SK-MEL-5 (cell line): ENCODE measurements at regions not wholly inside any gene's neighbourhood (a gene's known extent, or its start where the extent isn't known, plus 50 kb on each side); places are given as distances from the start of the nearest gene placed in this dataset.

Source experiments
- DNase-seq: peaks from one replicate; pipeline ENCODE4 v3.0.0-alpha.2; 2016; ENCODE audit warnings: low read depth, low spot score
- in situ Hi-C: cut with HindIII; loops from 2 replicates; pipeline ENCODE4 v1.10.0; 2016; ENCODE audit warnings: low sequenced_read_pairs, high pct_unique_total_duplicates, low pct_unique_long_range_greater_than_20kb

DNA sequence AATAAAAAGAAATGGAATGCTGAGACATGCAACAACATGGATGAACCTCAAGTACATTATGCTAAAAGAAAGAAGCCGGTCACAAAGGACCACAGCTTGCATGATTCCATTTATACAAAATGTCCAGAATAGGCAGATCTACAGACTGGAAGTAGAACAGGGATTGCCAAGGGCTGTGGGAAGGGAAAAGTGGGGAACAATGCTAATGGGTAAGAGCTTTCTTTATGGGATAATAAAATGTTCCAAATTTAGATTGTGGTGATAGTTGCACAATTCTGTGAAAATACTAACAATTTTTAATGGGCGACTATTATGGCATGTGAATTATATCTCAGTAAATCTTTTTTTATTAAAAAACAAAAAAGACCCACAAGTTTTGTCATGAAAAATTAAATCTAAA, 106.2 kb downstream of the TMCO5A start:
- in situ Hi-C loops: no loop called here
- DNase-seq: no peak

DNA sequence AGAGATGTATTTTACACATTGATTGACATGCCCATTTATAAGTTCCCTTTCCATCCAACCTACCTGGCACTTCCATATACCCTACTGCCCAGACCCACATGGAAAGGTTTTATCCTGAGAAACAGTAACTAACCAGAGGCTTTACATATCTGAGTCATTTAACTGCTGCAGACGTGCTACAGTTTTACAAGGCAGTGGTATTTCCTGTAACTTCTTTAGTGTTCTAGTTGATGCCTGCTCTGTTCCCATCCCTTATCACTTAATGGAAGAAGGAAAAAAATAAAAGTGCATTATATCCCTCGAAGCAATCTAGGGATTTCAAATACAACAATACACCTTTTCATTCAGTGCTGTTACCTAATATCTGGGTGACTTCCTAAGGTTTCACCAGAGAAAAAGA, 107.1 kb downstream of the TMCO5A start:
- in situ Hi-C loops: no loop called here
- DNase-seq: peak; percentile 56

DNA sequence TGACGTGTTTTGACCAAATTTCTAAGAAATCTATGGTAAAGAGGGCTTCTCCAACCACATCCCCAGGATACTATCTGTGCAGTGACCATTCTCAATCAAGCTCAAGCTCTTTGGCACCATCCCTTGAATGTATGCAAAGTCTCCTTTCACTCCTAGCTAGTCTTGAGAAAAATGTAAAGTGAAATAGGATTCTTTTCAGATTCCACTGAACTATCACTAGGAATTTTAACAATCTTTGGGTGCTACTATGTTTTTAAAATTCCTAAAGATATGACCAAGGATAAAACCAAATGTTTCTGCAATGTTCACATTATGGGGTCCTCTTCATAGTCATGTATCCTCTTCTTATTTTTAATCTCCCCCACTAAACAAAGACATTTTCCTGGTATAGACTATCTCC, 107.8 kb downstream of the TMCO5A start:
- no peak for DNase-seq
- in situ Hi-C loops: no loop called here

DNA sequence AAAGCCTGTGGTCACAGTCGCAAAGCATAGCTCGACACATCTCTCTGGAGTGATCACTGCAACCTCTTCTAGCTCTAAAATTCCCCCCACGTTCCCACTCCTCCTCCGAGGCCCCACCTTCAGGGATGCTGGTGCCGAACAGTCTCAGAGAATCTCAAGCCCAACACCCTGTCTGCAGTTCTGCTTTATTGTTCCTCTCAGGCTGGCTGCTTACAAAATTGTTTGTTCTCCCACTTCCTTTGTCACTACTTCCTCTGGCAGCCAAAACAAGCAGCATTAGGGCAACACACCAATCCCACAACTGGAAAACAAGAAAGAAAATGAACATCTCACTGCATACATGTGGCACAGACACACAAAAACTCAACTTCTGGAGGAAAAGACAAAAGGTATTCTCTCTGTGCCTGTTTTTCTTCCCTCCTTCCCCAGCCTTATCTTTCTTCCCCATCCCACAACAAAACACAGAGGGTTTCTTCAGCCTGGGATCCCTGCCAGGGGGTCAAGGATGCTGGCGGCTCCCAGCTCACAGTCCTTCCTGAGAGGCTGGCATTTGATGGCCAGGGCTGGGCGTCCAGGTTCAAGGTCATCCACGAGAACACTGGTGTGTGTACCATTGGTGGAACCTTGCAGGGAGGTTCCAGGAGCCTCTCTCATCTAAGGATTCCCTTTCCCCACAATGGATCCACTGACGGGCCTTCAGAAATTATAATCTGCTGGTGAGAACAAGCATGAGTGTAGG, 108.4 kb downstream of the TMCO5A start:
- in situ Hi-C loops: no loop called here
- DNase-seq: no peak

DNA sequence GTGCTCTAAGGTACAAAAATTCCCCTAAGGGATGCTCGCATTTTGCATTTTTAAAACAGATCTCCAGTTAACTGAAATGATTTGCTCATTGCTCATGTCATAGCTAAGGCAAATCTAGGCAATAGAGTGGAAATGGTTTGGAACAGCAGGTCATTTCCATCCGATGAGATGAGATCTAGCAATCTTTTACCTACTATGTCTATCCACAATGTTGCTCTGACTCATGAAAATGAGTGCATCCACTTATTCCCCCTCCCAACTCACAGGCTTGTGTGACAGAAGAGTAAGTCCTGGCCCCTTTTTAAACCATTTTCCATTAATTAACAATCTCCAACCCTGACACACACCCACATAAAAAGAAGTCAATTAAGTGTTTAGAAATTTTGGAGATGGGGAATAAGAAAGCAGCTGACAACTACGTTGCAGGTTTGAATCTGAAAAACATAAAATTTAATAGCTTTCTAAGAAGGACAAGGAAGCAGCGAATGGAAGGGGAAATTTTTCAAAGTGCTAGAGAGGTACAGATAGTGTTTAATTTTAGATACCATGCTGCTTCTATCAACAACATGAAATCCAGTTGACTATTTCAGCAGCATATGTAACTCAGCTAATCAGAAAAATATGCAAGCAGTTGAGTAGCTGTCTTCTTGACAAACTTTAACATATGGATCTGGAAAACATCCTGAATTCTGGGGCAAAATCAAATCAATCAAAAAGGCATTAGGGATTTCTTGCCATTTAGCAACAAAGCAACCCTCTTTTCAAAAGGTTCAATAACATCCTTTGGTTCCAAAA, 112.0 kb downstream of the TMCO5A start:
- no peak for DNase-seq
- in situ Hi-C loops: no loop called here

DNA sequence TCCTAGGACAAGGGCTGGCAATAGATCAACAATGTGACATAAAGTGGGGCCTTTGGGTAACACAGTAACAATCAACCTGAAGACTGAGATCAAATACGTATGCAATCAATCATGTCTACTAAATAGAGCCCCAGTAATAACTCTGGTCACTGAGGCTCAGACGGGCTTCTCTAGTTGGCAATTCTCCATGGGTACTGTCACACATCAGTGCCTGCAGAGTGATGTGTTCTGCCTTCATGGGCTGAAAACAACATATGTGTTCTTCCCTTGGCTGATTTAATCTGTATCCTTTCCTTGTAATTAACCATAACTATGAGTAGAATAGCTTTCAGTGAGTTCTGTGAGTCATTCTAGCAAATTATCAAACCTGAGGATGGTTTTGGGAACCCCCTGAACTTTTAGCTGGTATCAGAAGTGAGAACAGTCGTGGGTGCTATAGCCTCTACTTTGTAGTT, 113.6 kb downstream of the TMCO5A start:
- no peak for DNase-seq
- in situ Hi-C loops: no loop called here

DNA sequence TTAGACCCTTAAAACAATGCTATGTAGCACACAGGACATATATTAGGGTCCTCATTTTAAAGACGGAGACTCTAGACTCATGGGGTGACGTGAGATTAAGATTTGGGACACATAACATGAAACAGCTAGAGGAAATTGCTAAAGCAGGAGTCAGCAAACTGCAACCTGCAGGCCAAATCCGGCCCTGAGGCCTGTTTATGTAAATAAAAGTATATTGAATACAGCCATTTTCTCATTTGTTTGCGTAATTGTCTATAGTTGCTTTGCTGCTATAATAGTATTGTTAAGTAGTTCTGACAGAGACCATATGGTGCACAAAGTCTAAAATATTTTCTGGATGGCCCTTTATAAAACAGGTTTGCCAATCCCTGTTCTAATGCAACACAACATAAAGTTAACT, 115.5 kb downstream of the TMCO5A start:
- in situ Hi-C loops: no loop called here
- DNase-seq: no peak

DNA sequence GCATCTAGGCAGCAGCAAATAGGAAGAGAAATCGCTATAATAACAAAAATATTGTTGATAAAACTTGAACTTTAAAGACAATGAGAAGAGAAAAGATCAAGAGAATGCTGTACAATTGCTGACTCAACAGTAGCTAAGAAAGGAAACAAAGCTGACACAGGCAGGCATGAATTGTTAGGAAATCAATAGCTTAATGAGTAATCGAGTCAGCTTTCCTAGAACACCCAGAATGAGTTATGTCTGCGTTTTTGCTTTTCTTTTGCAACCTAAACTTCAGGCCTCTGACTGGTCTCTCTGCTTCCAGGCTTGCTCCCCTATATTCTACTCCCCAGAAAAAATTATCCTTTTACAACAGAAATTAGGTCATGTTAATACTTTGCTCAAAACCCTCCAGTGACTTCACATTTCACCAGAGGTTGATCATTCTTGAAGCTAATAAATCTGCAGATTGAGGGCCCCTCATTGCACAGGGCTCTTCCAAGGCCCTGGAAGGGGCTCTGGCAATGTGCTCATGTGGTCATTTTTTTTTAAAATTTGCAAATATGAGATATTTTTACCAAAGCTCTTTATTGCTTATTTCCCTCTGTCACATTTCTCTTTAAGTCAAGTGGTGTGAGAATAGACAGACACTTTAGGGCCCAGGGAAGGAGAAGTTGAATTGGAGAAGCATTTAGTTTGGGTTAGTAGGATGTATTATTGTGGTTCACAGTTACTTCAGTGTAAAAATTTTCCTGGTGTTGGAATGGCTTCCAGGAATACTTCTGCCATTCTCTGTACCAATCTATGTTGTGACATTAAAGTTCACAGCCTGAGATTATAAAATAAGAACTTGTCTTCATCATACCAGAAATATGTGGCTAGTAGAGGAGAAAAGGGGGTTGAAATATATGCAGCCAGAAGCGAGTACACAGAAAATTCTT, 116.3 kb downstream of the TMCO5A start:
- in situ Hi-C loops: no loop called here
- DNase-seq: no peak

DNA sequence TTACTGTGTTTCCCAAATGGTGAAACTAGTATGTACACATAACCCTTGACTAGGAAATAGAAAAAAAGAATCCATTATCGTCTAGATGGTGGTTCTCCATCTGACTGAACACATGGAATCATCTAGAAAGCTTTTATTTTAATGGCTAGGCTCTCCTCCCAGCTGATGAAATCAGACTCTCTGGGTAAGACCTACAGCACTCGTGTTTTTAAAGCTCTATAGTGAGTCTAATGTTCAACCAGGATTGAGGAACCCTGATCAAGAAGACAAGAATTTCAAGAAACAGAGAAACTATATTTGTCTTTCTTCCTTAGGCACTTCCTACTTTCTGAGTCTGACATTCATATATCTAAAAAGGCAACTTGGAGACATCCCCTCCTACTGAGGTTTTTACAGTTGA, 118.8 kb downstream of the TMCO5A start:
- DNase-seq: no peak
- in situ Hi-C loops: no loop called here

DNA sequence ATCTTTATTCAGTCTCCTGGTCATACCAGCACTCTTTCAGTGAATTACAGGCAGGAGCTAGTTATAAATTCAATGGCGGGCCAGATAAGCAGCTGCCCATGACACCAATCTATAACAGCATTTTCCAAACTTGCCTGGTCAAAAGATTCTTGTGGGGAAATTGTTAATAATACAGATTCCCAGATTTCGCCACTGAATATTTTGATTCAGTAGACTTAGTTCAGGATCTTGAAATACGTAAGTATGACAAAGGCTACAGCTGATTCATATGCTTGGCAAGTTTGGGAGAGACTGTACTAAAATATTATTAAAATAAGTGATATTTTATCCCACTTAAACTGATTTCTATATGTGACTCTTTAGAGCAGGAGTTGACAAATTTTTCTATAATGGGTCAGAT, 119.3 kb downstream of the TMCO5A start:
- DNase-seq: no peak
- in situ Hi-C loops: no loop called here

DNA sequence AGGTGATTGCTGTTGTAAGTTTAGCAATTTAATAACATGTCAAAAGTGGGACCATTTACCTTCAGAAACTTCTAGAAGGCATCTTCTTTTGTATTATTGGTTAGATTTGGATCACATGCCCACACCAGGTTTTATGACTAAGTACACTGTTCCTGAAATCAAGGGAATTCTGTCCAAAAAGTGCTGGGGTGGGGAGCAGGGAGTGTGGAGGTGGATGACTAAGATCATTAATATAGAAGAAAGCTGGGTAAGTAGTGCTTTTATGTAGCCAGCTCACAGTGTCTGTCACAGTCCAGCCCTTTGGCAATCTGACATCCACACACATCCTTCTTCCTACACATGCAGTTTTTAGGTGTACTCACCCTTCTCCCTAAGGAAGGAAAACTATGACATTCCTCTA, 120.0 kb downstream of the TMCO5A start:
- in situ Hi-C loops: no loop called here
- no peak for DNase-seq

DNA sequence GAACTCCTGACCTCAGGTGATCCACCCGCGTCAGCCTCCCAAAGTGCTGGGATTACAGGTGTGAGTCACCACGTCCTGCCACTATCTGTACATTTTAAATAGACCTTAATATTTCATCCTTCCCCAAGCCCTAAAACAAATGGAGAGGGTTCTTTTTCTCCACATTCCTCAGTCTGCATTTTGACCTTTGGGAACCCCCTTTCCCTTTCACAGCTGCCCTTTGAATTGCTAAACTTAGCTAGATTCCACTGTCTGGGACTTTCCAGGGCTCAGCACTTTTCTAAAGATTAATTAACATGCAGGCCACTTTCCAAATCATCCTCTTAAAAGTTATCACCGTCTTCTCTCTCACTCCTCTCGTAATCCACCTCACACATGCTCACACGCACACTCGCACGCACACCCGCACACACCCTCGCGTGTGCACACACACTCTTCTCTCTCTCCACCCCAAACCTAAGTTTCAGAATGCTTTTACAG, 124.2 kb downstream of the TMCO5A start:
- DNase-seq: no peak
- in situ Hi-C loops: no loop called here

DNA sequence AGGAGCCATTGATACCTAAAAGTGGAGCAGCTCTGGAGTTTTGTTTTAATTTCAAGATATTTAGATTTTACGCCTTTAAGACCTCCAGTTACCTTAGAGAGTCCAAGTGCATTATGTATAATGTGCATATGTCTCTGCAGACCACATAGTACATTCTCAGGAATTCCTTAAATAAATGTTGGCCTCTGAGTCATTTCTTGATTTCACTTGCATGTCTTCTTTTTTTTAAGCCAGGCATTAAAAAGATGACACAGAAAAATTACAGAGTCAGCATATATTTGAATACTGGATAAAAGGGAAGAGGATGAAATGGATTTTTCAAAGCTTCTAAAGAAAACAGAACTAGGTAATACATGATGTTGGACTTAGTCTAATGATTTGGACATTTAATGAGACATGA, 125.2 kb downstream of the TMCO5A start:
- in situ Hi-C loops: no loop called here
- DNase-seq: no peak

DNA sequence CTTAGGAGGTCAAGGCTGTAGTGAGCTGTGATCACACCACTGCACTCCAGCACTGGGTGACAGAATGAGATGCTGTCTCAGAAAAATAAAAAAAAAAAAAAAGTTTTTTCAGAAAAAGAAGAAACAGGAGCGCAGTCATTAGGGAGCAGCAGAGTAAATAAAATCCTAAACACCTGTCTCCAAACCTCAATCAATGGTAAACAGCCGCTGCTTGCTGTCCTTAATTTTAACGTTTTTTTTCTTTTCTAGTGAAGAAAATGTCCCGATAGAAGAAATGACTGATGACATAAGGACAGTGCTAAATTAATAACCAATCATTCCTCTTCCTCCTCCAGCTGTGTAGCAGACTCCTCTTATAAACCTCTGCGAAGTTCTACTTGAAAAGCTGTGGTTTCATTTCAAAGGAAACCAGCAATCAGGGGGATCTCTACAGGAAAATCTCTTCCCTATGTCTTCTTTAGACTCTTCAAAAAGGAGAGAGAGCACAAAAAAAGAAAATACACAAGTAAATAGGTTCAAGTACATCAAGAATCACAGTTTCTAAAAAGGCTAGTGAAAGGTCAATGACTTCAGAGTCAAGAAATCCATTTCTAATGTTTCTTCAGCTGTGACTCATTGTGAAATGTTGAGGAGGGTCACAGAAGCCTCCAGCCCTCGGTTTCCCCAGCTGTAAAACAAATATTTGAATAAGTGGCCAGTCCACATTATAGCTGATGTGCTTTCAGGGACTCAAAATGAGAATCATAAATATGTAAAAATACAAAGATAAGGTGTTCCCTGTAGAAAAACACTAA, 127.6 kb downstream of the TMCO5A start:
- in situ Hi-C loops: no loop called here
- no peak for DNase-seq

DNA sequence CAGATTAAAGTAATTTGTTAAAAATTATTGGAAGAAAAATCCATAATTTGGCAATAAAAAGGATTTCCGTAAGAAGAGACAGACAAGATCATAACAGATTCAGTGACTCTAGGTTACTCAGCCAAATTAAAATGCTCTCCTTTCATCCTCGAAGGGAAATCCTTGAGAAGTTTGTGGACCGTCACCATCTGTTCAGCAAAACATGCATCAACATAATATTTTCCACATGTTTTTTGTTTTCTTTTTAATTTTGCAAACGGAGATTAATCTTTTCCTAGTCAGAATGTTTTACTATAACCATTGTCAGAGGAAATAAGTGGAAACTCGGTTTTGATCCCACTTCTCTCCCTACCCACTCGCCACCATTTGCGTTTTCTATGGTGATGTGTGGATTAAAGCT, 128.3 kb downstream of the TMCO5A start:
- in situ Hi-C loops: no loop called here
- no peak for DNase-seq

DNA sequence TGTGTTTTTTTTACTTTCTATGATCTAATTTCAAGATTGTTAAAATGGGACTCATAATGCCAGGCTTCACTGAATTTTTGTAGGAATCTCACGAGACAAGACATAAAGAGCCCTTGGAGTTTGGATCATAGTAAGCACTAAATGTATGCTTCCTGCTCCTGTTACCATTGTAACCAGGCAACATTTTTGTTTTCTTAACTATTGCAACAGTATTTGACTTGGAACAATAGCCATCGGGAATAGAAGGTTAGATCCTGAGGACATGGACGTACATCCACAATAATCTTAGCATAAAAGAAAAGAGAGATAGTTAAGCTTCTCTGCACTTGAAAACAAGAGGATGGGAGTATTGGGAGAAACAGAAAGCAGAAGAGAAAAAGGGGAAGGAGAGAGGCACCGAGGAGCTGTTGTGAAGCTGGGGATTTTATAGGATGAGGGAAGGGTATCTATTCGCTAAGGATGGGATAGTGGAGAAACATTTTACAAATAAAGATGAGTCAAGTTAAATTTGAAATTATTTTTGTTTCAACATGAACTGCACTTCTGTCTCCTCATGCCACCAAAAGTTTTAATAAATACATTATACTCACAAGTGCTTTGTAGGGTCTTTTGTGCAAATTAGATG, 131.4 kb downstream of the TMCO5A start:
- in situ Hi-C loops: no loop called here
- DNase-seq: no peak

DNA sequence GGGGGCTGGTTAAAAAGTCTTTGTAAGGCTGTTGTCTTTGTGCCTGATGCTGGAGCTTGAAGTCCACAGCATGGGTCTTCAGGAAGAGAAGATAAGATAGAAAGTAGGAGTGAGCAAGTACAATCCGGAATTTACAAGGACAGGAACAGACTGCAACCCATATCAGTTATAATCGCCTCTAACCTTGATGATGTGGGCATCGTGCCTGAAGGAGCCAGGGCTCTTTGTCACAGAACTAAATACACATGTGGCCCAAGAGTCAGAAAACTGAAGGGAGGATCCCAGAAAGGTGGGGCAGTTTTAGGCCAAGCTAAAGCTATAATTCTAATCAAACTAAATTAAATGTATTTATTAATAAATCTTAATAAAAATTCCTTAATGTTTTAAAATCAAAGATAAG, 132.2 kb downstream of the TMCO5A start:
- in situ Hi-C loops: no loop called here
- no peak for DNase-seq
